ENCODE measurements at regions not wholly inside any gene's neighbourhood (a gene's known extent, or its start where the extent isn't known, plus 50 kb on each side); places are given as distances from the start of the nearest gene placed in this dataset.

GRCh38 chr4:141306331-141306730, 85.6 kb downstream of the ZNF330 start:
- WGBS, 2 donors: 64 to 74% methylated on average over 7 of the region's 7 CpGs
- H3K9me3 ChIP-seq: no peaks in the 10 kb centered on the region
- H3K27ac ChIP-seq: no peak overlapping the region
- H3K4me1 ChIP-seq: peaks cover 0 to 4% of the 10 kb centered on the region in 2 donors
- intact Hi-C loops (cut with DNase I): no loop called here
- H3K27me3 ChIP-seq: no peaks in the 10 kb centered on the region
- no peak overlapping the region for H3K4me3 ChIP-seq (replicated peaks in 1 of 3)
- H3K36me3 ChIP-seq: no peaks in the 10 kb centered on the region
- no peak for TF ChIP-seq POLR2A (IDR thresholded peaks at IDR 0.05)
- TF ChIP-seq CTCF (IDR thresholded peaks at IDR 0.05): no peak
- no peak for DNase-seq

DNA sequence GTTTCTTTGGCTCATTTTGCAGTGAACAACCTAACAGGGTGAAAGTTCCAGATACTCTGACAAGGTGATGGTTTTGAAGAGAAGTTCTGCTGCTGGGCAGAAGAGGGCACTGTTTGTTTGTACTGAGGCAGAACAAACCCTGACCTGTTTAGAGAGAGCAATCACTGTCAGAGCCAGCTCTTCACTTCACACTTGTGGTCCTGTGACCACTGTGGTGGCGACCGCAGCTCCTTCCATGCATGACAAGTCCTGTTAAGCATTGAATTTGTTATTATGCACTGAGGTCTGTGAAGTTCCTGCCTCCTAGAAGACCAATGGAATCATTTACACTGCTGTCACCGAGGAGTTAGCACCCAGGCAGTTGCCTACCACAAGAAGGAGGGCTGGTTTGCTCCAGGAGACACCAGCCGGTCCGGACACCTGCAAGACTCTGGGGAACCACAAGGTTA, 86.6 kb downstream of the ZNF330 start:
- Histone ChIP-seq H3K36me3 (no peaks in the 10 kb centered on the region), H3K9me3 (no peaks in the 10 kb centered on the region), H3K27me3 (no peaks in the 10 kb centered on the region), H3K4me3 (replicated peaks in 1 of 3) (no peak overlapping the region), H3K27ac (peak overlapping the region; percentile 36 to 61 (median 59)), H3K4me1 (peaks cover 0 to 4% of the 10 kb centered on the region in 2 donors)
- intact Hi-C loops (cut with DNase I): no loop called here
- TF ChIP-seq CTCF (IDR thresholded peaks at IDR 0.05) (peak; percentile 45 to 91 (median 83)), POLR2A (IDR thresholded peaks at IDR 0.05) (peak in 1 of 2 donors; percentile 49)
- DNase-seq: peak; percentile 87 to 88
- WGBS, 2 donors: 14% methylated on average over 5 of the region's 5 CpGs

GRCh38 chr4:141309874-141310273, 89.2 kb downstream of the ZNF330 start:
- H3K9me3 ChIP-seq: no peaks in the 10 kb centered on the region
- intact Hi-C loops (cut with DNase I): no loop called here
- H3K4me3 ChIP-seq (replicated peaks in 1 of 3): no peak overlapping the region
- no peak overlapping the region for H3K27ac ChIP-seq
- TF ChIP-seq POLR2A (IDR thresholded peaks at IDR 0.05) (no peak), CTCF (IDR thresholded peaks at IDR 0.05) (no peak)
- no peak for DNase-seq
- H3K36me3 ChIP-seq: no peaks in the 10 kb centered on the region
- no peaks in the 10 kb centered on the region for H3K27me3 ChIP-seq
- 83 to 86% methylated on average over 3 of the region's 3 CpGs for WGBS, 2 donors
- H3K4me1 ChIP-seq: peaks cover 0 to 4% of the 10 kb centered on the region in 2 donors

DNA sequence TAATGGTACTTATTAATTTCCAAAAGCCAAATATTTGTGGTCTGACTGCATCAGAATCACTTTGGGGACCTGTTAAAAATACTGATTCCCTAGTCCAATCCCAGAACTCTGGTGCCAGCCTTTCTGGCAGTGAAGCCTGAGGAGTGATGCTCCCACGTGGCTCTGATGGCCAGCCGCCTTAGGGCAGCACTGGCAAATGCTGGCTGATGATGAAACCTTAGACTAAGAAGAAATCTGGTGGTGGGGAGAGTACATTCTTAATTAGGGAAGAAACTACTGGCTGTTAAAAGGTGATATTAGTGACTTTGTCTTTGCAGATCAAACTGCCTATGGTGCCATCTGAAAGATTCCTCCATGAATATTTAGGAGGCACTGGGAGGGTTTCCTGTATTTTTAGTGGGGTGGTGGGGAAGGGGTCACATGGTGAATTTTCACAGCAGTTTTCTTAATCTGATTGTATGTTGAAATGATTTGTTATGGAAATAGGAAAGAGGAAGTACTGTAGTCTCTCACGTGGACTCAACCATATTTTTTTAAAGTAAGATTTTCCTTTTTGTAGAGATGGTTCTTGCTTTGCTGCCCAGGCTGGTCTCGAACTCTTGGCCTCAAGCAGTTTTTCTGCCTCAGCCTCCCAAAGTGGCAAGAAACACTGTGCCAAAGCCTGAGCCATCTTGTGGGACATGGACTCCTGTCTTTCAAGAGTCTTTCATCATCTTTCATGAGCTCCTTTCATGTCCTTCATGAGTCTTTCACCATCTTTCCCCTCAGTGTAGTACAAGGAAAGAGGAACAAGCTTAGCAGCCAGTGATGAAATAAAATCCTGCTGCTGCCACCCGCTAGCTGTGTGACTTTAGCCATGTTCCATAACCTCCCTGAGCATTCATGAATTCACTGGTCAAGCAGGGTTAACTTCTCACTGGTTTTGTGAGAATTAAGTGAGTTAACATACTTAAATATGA, 90.8 kb downstream of the ZNF330 start:
- Histone ChIP-seq H3K27me3 (no peaks in the 10 kb centered on the region), H3K9me3 (no peaks in the 10 kb centered on the region), H3K36me3 (no peaks in the 10 kb centered on the region), H3K4me3 (replicated peaks in 1 of 3) (no peak overlapping the region), H3K4me1 (peaks cover 0 to 9% of the 10 kb centered on the region in 2 donors), H3K27ac (no peak overlapping the region)
- WGBS, 2 donors: 86% methylated on average over 5 of the region's 5 CpGs
- DNase-seq: no peak
- TF ChIP-seq CTCF (IDR thresholded peaks at IDR 0.05) (no peak), POLR2A (IDR thresholded peaks at IDR 0.05) (no peak)
- intact Hi-C loops (cut with DNase I): no loop called here

- intact Hi-C loops (cut with DNase I): no loop called here
- TF ChIP-seq CTCF (IDR thresholded peaks at IDR 0.05) (no peak), POLR2A (IDR thresholded peaks at IDR 0.05) (no peak)
- Histone ChIP-seq H3K36me3 (no peaks in the 10 kb centered on the region), H3K4me3 (replicated peaks in 1 of 3) (no peak overlapping the region), H3K27ac (no peak overlapping the region), H3K27me3 (no peaks in the 10 kb centered on the region), H3K4me1 (peaks cover 5 to 7% of the 10 kb centered on the region in 2 donors), H3K9me3 (no peaks in the 10 kb centered on the region)
- 51 to 90% methylated on average over 1 of the region's 1 CpG for WGBS, 2 donors
- DNase-seq: no peak
Observed at GRCh38 chr4:141314627-141315026, 93.9 kb downstream of the ZNF330 start.

All from thyroid gland (tissue), 4 donors.